ENCODE measurements at regions not wholly inside any gene's neighbourhood (a gene's known extent, or its start where the extent isn't known, plus 50 kb on each side); places are given as distances from the start of the nearest gene placed in this dataset.
"Not testable (repeated sequence)": the region's sequence is repeated elsewhere in the genome, so short reads cannot be mapped to it uniquely, and the experiment has no call there.

DNA sequence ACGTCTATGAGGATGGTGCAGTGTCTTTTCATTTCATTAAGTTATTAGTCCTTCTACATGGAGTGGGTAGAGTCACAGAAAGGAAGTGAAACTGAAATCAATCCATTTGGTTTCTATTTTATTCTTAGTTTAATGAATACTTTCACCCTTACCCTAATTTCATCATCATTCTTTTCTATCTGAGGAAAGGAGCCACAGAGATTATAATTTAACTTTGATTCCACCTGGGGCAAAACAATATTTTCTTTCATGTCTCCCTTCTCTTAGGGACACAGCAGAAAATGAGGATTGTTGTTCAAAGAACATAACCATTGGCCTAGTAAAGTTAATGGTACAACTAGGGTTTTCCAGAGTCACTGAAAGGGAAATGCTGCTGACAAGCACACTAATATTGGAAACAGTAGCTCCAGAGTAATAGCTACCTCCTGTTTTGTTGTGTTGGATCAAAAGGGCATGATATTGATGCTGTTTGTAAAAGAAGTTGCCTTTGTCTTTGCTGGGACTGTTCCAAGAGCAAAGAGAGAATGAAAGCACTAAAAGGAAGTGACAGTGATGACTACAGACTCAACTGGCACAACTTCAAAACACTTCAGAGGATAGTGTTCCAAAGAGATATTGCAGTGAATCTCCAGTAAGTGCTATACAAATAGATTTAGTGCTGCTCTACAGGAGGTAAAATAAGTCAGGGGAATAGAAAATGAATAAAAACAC is 247.1 kb upstream of the PITX2 start:
- TF ChIP-seq CEBPB (IDR thresholded peaks at IDR 0.05; ENCODE audit: borderline replicate concordance in 1 of 2, low read depth in 2 of 2, low read length in 2 of 2) (no peak), LARP7 (IDR thresholded peaks at IDR 0.05) (no peak), MTA2 (IDR thresholded peaks at IDR 0.05; ENCODE audit: low read depth) (peak; percentile 77), SPI1 (IDR thresholded peaks at IDR 0.05; ENCODE audit: borderline replicate concordance, insufficient read depth, low read depth, low read length) (peak; percentile 89), MEF2B (IDR thresholded peaks at IDR 0.05; ENCODE audit: partially characterized antibody, poor library complexity, severe bottlenecking) (peak; percentile 11), ZNF207 (IDR thresholded peaks at IDR 0.05; ENCODE audit: borderline replicate concordance) (no peak), FOS (IDR thresholded peaks at IDR 0.05; ENCODE audit: borderline replicate concordance, extremely low read depth, insufficient read length) (no peak), ZBED1 (IDR thresholded peaks at IDR 0.05; ENCODE audit: borderline replicate concordance) (no peak), JUND (IDR thresholded peaks at IDR 0.05; ENCODE audit: low read depth, low read length) (no peak), IKZF1 (conservative IDR thresholded peaks at IDR 0.05) (peak; percentile 40), BHLHE40 (IDR thresholded peaks at IDR 0.05; ENCODE audit: borderline replicate concordance in 1 of 2, low read depth in 2 of 2, low read length in 1 of 2) (no peak), HDAC2 (IDR thresholded peaks at IDR 0.05) (no peak), JUNB (IDR thresholded peaks at IDR 0.05) (peak; percentile 22), CREM (IDR thresholded peaks at IDR 0.05; ENCODE audit: low read depth) (no peak), IKZF2 (IDR thresholded peaks at IDR 0.05) (peak; percentile 35 to 48), IRF4 (IDR thresholded peaks at IDR 0.05; ENCODE audit: low read depth, low read length) (no peak), BCL11A (IDR thresholded peaks at IDR 0.05; ENCODE audit: low read depth, low read length) (0 out of 2 replicates have a peak, but pooled peaks have one; percentile 17), MXI1 (IDR thresholded peaks at IDR 0.05; ENCODE audit: low read depth, low read length) (no peak), ATF2 (IDR thresholded peaks at IDR 0.05; ENCODE audit: low read length) (peak; percentile 39; the same call in 1 of the 2 replicates), NFIC (IDR thresholded peaks at IDR 0.05; ENCODE audit: low read depth, low read length) (peak; percentile 40; the same call in 1 of the 2 replicates)
- WGBS (ENCODE audit: insufficient coverage, insufficient replicate concordance, low lambda C conversion rate, missing lambda C conversion rate) = 0% methylated on average over 1 of the region's 1 CpG
- Histone ChIP-seq H3K36me3 (ENCODE audit: control insufficient read depth in 2 of 2, insufficient read depth in 2 of 2, low read length in 1 of 2) (no peaks in the 10 kb centered on the region), H3K9ac (ENCODE audit: control insufficient read depth, insufficient read depth, low read length) (no peak overlapping the region), H2AFZ (ENCODE audit: control insufficient read depth, low read depth, low read length) (no peak overlapping the region), H4K20me1 (ENCODE audit: control insufficient read depth, insufficient read depth) (no peaks in the 10 kb centered on the region), H3K4me3 (no peak overlapping the region), H3K9me3 (replicated peaks; ENCODE audit: control insufficient read depth, insufficient read depth, low read length) (no peaks in the 10 kb centered on the region), H3K79me2 (ENCODE audit: control insufficient read depth, insufficient read depth, low read length) (no peaks in the 10 kb centered on the region), H3K27ac (ENCODE audit: control insufficient read depth, insufficient read depth) (no peak overlapping the region), H3K27me3 (replicated peaks in 1 of 2; ENCODE audit: control insufficient read depth in 2 of 2, insufficient read depth in 2 of 2, low read length in 1 of 2) (no peaks in the 10 kb centered on the region), H3K4me2 (ENCODE audit: control insufficient read depth, insufficient read depth) (0 out of 2 replicates have a peak overlapping the region, but pooled peaks have one; percentile 41), H3K4me1 (ENCODE audit: control insufficient read depth, insufficient read depth, low read length) (peaks cover 6% of the 10 kb centered on the region; the same call in 1 of the 2 replicates)
- in situ Hi-C loops (cut with MboI) (loop anchor here (25.0 kb wide), 1 partner anchor 1167 kb away; no protein-coding TSS in a partner anchor), intact Hi-C loops (cut with micrococcal nuclease; ENCODE audit: unreplicated experiment) (no loop called here)
- ChIA-PET CTCF (no interaction called here), SMC1A (ENCODE audit: uncharacterized antibody, unreplicated experiment) (no interaction called here), RAD21 (ENCODE audit: unreplicated experiment) (no interaction called here), POLR2A (no interaction called here)
- peak; percentile 88 for ATAC-seq
- peak; percentile 13 for DNase-seq (ENCODE audit: low read depth, low spot score)
- FAIRE-seq = peak; percentile 57
- no TSS peak for BruUV-seq (replicated peaks)

GRCh38 chr4:110876214-110876613 is 253.3 kb upstream of the PITX2 start:
- H3K9ac ChIP-seq (ENCODE audit: control insufficient read depth, insufficient read depth, low read length); H3K27me3 ChIP-seq (replicated peaks in 1 of 2; ENCODE audit: control insufficient read depth in 2 of 2, insufficient read depth in 2 of 2, low read length in 1 of 2); SMC1A ChIA-PET (ENCODE audit: uncharacterized antibody, unreplicated experiment); POLR2A ChIA-PET; H3K36me3 ChIP-seq (ENCODE audit: control insufficient read depth in 2 of 2, insufficient read depth in 2 of 2, low read length in 1 of 2); H3K9me3 ChIP-seq (replicated peaks; ENCODE audit: control insufficient read depth, insufficient read depth, low read length); H3K4me2 ChIP-seq (ENCODE audit: control insufficient read depth, insufficient read depth); intact Hi-C loops (cut with micrococcal nuclease; ENCODE audit: unreplicated experiment); CTCF ChIA-PET; in situ Hi-C loops (cut with MboI); BruUV-seq (replicated peaks); FAIRE-seq; H3K4me1 ChIP-seq (ENCODE audit: control insufficient read depth, insufficient read depth, low read length); H3K27ac ChIP-seq (ENCODE audit: control insufficient read depth, insufficient read depth); H3K4me3 ChIP-seq; RAD21 ChIA-PET (ENCODE audit: unreplicated experiment); H2AFZ ChIP-seq (ENCODE audit: control insufficient read depth, low read depth, low read length); DNase-seq (ENCODE audit: low read depth, low spot score); ATAC-seq; H3K79me2 ChIP-seq (ENCODE audit: control insufficient read depth, insufficient read depth, low read length); H4K20me1 ChIP-seq (ENCODE audit: control insufficient read depth, insufficient read depth): not testable (repeated sequence)
- WGBS (ENCODE audit: insufficient coverage, insufficient replicate concordance, low lambda C conversion rate, missing lambda C conversion rate) = 60% methylated on average over 18 of the region's 18 CpGs
